Trophoblast cell (in vitro differentiated cells and primary cell): ENCODE measurements at regions not wholly inside any gene's neighbourhood (a gene's known extent, or its start where the extent isn't known, plus 50 kb on each side); places are given as distances from the start of the nearest gene placed in this dataset.

Experiments
- DNase-seq, 2 donors: peaks; one replicate each; pipeline ENCODE4 v3.0.0-alpha.2; 2016
- H2AFZ ChIP-seq: 2 replicates; pipeline ENCODE4 v1.6.1; 2013; ENCODE audit warnings: low read length, moderate library complexity, mild to moderate bottlenecking; ENCODE audit not compliant: insufficient read depth, poor library complexity
- H2AK5ac ChIP-seq: 2 replicates; pipeline ENCODE4 v1.6.1; 2013; ENCODE audit warnings: mild to moderate bottlenecking, low read length
- H2BK120ac ChIP-seq: 2 replicates; pipeline ENCODE4 v1.6.1; 2013; ENCODE audit warnings: low read length, mild to moderate bottlenecking, moderate library complexity; ENCODE audit not compliant: insufficient read depth, poor library complexity
- H2BK12ac ChIP-seq: 2 replicates; pipeline ENCODE4 v1.6.1; 2013; ENCODE audit warnings: mild to moderate bottlenecking, low read length, moderate library complexity
- H2BK5ac ChIP-seq: 2 replicates; pipeline ENCODE4 v1.6.1; 2013; ENCODE audit warnings: low read length, low read depth, moderate library complexity, mild to moderate bottlenecking; ENCODE audit not compliant: poor library complexity
- H3K14ac ChIP-seq: 2 replicates; pipeline ENCODE4 v1.6.1; 2013; ENCODE audit warnings: mild to moderate bottlenecking, low read length
- H3K18ac ChIP-seq: 2 replicates; pipeline ENCODE4 v1.6.1; 2013; ENCODE audit warnings: mild to moderate bottlenecking, low read length
- H3K23ac ChIP-seq: 2 replicates; pipeline ENCODE4 v1.6.1; 2013; ENCODE audit warnings: low read length
- H3K27ac ChIP-seq: 2 replicates; pipeline ENCODE4 v1.5.1; 2013; ENCODE audit warnings: low read depth, mild to moderate bottlenecking, inconsistent platforms, low read length, moderate library complexity
- H3K27me3 ChIP-seq: 2 replicates; pipeline ENCODE4 v1.6.1; 2013; ENCODE audit warnings: inconsistent platforms, mild to moderate bottlenecking, low read length, moderate library complexity; ENCODE audit not compliant: insufficient read depth
- H3K36me3 ChIP-seq, 2 experiments: 1 replicate in 1 of 2; 2 replicates in 1 of 2; pipeline ENCODE4 v1.6.1; 2013; ENCODE audit warnings: low read length in 2 of 2, mild to moderate bottlenecking in 2 of 2, moderate library complexity in 1 of 2; ENCODE audit not compliant: insufficient read depth in 2 of 2, control insufficient read depth in 1 of 2
- H3K4ac ChIP-seq: 2 replicates; pipeline ENCODE4 v1.6.1; 2013; ENCODE audit warnings: low read depth, mild to moderate bottlenecking, low read length, moderate library complexity
- H3K4me1 ChIP-seq, 2 experiments: 1 replicate in 1 of 2; 2 replicates in 1 of 2; pipeline ENCODE4 v1.6.1; 2013; ENCODE audit warnings: low read length in 2 of 2, mild to moderate bottlenecking in 2 of 2, moderate library complexity in 1 of 2; ENCODE audit not compliant: insufficient read depth in 2 of 2, control insufficient read depth in 1 of 2
- H3K4me2 ChIP-seq: 2 replicates; pipeline ENCODE4 v1.6.1; 2013; ENCODE audit warnings: inconsistent platforms, mild to moderate bottlenecking, low read length, moderate library complexity
- H3K4me3 ChIP-seq: 2 replicates; pipeline ENCODE4 v1.5.1; 2013; ENCODE audit warnings: mild to moderate bottlenecking, low read depth, low read length, inconsistent platforms
- H3K79me1 ChIP-seq: one replicate; pipeline ENCODE4 v1.6.1; 2013; ENCODE audit warnings: low read length
- H3K79me2 ChIP-seq: 2 replicates; pipeline ENCODE4 v1.6.1; 2013; ENCODE audit warnings: low read length, mild to moderate bottlenecking; ENCODE audit not compliant: control insufficient read depth, insufficient read depth, poor library complexity
- H3K9ac ChIP-seq: 2 replicates; pipeline ENCODE4 v1.6.1; 2013; ENCODE audit warnings: mild to moderate bottlenecking, low read length
- H3K9me3 ChIP-seq: 2 replicates; pipeline ENCODE4 v1.6.1; 2013; ENCODE audit warnings: low read depth, mild to moderate bottlenecking, control low read depth, inconsistent platforms, low read length; ENCODE audit not compliant: insufficient read depth
- H4K12ac ChIP-seq: 2 replicates; pipeline ENCODE4 v1.6.1; 2013; ENCODE audit warnings: low read depth, mild to moderate bottlenecking, low read length, moderate library complexity
- H4K8ac ChIP-seq: 2 replicates; pipeline ENCODE4 v1.6.1; 2013; ENCODE audit warnings: low read depth, mild to moderate bottlenecking, low read length, moderate library complexity
- H4K91ac ChIP-seq: one replicate; pipeline ENCODE4 v1.6.1; 2013; ENCODE audit warnings: low read depth, mild to moderate bottlenecking, low read length, moderate library complexity
- WGBS: extraction: QIAGEN DNeasy Blood & Tissue Kit; methylation state at CpG from one replicate; pipeline ENCODE4 v1.1.7; 2013; ENCODE audit warnings: missing lambda C conversion rate; ENCODE audit not compliant: insufficient read length, insufficient coverage; ENCODE audit errors: extremely low coverage; 5-methylcytosine and 5-hydroxymethylcytosine counted together

DNA sequence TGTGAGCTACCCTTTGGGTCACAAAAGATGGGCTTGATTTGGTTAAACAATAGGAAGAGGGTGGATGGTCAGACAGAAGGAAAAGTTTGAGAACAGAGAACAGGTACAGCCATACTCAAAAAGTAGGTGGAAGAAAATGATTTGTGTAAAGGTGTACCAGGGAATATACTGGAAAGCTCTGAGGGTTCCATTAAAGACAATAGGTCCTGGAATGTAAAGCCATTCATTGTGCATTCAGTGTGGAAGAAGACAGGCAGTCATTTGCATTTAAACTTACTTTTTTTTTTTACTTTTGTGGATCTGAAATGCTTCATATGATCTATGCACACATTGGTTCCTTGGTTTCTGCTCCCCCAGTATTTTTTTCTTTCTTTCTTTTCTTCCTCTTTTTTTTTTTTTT lies 581.4 kb upstream of the PIK3C3 start:
- no peaks in the 10 kb centered on the region for H3K79me2 ChIP-seq
- no peak overlapping the region for H2BK12ac ChIP-seq
- H3K14ac ChIP-seq = no peak overlapping the region
- no peak overlapping the region for H2AK5ac ChIP-seq
- H3K4me2 ChIP-seq = no peak overlapping the region
- no peak overlapping the region for H3K23ac ChIP-seq
- no peaks in the 10 kb centered on the region for H3K36me3 ChIP-seq
- no peak overlapping the region for H4K8ac ChIP-seq
- DNase-seq = no peak
- no peak overlapping the region for H3K18ac ChIP-seq
- no peak overlapping the region for H4K91ac ChIP-seq
- no peak overlapping the region for H3K9ac ChIP-seq
- peaks cover 0 to 2% of the 10 kb centered on the region in 2 experiments for H3K4me1 ChIP-seq
- H3K9me3 ChIP-seq = no peaks in the 10 kb centered on the region
- H3K27me3 ChIP-seq = no peaks in the 10 kb centered on the region
- no peak overlapping the region for H2AFZ ChIP-seq
- H3K4ac ChIP-seq = no peak overlapping the region
- no peak overlapping the region for H2BK120ac ChIP-seq
- H3K79me1 ChIP-seq = no peaks in the 10 kb centered on the region
- H2BK5ac ChIP-seq = no peak overlapping the region
- no peak overlapping the region for H3K4me3 ChIP-seq
- no peak overlapping the region for H3K27ac ChIP-seq
- no peak overlapping the region for H4K12ac ChIP-seq

DNA sequence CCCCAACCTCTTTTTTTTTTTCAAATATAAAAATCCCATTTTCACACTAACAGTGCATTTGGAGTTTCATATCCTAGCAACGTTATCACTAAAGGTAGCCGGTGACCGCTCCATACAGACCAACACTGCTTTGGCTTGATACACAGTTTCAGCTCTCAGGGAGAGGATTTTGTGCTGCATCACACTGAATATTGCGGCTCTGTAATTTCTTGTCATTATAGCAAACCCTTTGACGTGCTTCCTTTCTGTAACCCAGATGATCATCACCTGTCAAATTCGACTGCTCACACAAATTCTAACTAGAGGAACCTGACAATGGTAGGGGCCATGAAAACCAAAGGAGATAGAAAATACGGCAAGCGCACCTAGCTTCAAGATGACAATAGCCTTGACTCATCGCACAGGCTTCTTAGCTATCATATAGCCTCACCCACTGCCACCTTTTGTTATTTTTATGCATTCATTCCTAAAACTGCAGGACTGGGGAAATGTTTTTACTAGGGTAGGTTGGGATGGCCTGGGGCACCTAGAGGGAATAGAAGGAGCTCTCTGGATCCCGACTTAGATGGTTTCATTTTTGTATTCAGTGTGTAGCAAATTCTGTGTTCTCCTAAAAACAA lies 582.9 kb upstream of the PIK3C3 start:
- Histone ChIP-seq H2BK5ac (no peak overlapping the region), H3K14ac (no peak overlapping the region), H3K4me2 (no peak overlapping the region), H2BK12ac (no peak overlapping the region), H3K79me1 (no peaks in the 10 kb centered on the region), H3K4me3 (no peak overlapping the region), H3K23ac (no peak overlapping the region), H3K9me3 (no peaks in the 10 kb centered on the region), H3K18ac (no peak overlapping the region), H3K27ac (no peak overlapping the region), H4K8ac (no peak overlapping the region), H4K12ac (no peak overlapping the region), H3K4ac (no peak overlapping the region), H3K9ac (no peak overlapping the region), H3K79me2 (no peaks in the 10 kb centered on the region), H4K91ac (no peak overlapping the region), H2AFZ (no peak overlapping the region), H3K36me3 (no peaks in the 10 kb centered on the region), H2BK120ac (no peak overlapping the region), H3K4me1 (peaks cover 0 to 2% of the 10 kb centered on the region in 2 experiments), H2AK5ac (no peak overlapping the region), H3K27me3 (no peaks in the 10 kb centered on the region)
- WGBS = no CpG with 5 or more reads among the region's 10 CpGs
- no peak for DNase-seq

DNA sequence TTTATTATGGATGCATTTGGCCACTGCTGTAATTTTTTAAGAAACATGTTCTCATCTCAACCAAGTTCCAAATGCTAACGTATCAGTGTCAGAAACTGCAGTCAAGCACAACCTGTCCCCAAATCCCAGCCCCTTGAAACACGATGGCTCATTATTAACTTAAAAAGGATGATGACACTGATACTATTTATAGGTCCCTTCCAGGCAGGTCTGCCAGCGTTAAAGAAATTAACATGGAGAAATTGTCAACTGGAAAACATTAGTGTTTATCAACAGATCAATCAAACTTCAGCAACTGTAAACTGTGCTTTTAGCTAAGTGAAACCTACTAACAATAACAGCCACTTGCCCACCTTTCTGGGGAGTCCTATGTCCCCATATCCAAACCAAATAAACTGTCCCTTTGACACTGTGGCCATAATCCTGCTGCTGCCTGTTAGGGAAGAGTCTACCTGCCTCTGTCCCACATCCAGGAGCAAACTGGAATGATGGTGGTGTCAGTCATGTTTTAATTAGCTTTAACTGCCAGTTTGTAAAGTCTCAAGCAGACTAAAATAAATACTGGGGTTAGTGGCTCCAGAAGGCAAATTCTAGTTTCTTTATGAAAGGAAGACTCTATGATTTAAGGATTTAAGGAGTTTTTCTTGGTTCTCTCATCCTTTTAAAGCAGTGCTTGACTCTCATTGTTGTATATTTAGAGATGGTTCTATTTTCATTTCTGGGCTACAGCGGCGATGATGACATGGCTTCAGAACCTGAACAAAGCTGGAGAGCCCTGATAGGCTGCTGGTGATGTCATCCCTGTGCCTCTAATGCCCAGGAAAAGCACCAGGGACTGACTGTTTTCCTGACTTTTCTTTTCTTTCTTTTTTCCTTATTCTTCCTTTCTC lies 583.6 kb upstream of the PIK3C3 start:
- Histone ChIP-seq H3K79me2 (no peaks in the 10 kb centered on the region), H2BK5ac (no peak overlapping the region), H4K91ac (peak overlapping the region; percentile 43), H3K36me3 (no peaks in the 10 kb centered on the region), H3K4ac (no peak overlapping the region), H3K9me3 (no peaks in the 10 kb centered on the region), H2BK120ac (no peak overlapping the region), H3K9ac (no peak overlapping the region), H3K27ac (no peak overlapping the region), H3K79me1 (no peaks in the 10 kb centered on the region), H3K18ac (no peak overlapping the region), H2BK12ac (no peak overlapping the region), H3K23ac (no peak overlapping the region), H2AFZ (no peak overlapping the region), H4K12ac (no peak overlapping the region), H3K14ac (no peak overlapping the region), H2AK5ac (no peak overlapping the region), H3K4me1 (peaks cover 0 to 2% of the 10 kb centered on the region in 2 experiments), H3K4me3 (no peak overlapping the region), H4K8ac (no peak overlapping the region), H3K27me3 (no peaks in the 10 kb centered on the region), H3K4me2 (no peak overlapping the region)
- no peak for DNase-seq
- WGBS = no CpG with 5 or more reads among the region's 5 CpGs

DNA sequence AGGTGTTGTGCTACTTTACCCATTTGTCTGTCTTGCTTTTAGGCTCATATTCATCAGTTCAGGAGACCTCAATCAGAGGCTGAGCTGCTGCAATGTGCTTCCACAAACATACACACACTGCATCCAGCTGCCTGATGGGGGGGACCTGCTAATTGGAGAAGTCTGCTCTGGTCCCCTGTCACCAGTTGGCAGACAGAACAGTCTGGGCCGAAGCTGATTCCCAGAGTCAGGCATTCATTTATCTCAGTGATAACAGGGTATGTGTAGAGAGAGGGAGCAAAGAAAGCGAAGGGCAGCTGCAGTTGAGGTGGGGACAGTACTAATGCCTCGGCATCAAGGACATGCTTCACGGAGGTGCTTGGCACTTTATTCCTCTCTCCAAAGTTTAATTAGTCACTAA lies 584.3 kb upstream of the PIK3C3 start:
- no peak overlapping the region for H2BK5ac ChIP-seq
- no peak overlapping the region for H3K9ac ChIP-seq
- H3K36me3 ChIP-seq = no peaks in the 10 kb centered on the region
- no peak overlapping the region for H3K18ac ChIP-seq
- no peak overlapping the region for H4K8ac ChIP-seq
- no peaks in the 10 kb centered on the region for H3K79me1 ChIP-seq
- no peak for DNase-seq
- H3K79me2 ChIP-seq = no peaks in the 10 kb centered on the region
- no peak overlapping the region for H2AK5ac ChIP-seq
- H4K91ac ChIP-seq = no peak overlapping the region
- H3K4me2 ChIP-seq = no peak overlapping the region
- WGBS = no CpG with 5 or more reads among the region's 4 CpGs
- H3K27ac ChIP-seq = no peak overlapping the region
- no peak overlapping the region for H2BK12ac ChIP-seq
- H4K12ac ChIP-seq = no peak overlapping the region
- H3K4me3 ChIP-seq = no peak overlapping the region
- H3K9me3 ChIP-seq = no peaks in the 10 kb centered on the region
- H3K4me1 ChIP-seq = peaks cover 0 to 2% of the 10 kb centered on the region in 2 experiments
- H3K27me3 ChIP-seq = no peaks in the 10 kb centered on the region
- H3K4ac ChIP-seq = no peak overlapping the region
- no peak overlapping the region for H3K23ac ChIP-seq
- H2AFZ ChIP-seq = no peak overlapping the region
- no peak overlapping the region for H2BK120ac ChIP-seq
- no peak overlapping the region for H3K14ac ChIP-seq
